HepG2 (cell line): ENCODE measurements at regions not wholly inside any gene's neighbourhood (a gene's known extent, or its start where the extent isn't known, plus 50 kb on each side); places are given as distances from the start of the nearest gene placed in this dataset.

ENCODE experiments used
- ATAC-seq: fragments of 200-7000 bp; cut with Tn5 transposase; 3 replicates; pipeline ENCODE4 v1.9.1; 2020; ENCODE audit warnings: mild to moderate bottlenecking, moderate library complexity
- BruUV-seq: library from RNA; stranded (reverse); fragments of 400-500 nt; replicated peaks from 2 replicates; lab custom pipeline; 2021; lab: Mats Ljungman, UMichigan
- CTCF ChIA-PET: fragments of 300-600 bp; formaldehyde crosslinking; extraction: SDS; loops from one replicate; lab custom pipeline; 2021; ENCODE audit warnings: low total read pairs, inconsistent platforms, low intra/inter-chr PET ratio; lab: Yijun Ruan, JAX
- POLR2A ChIA-PET: fragments of 350-600 bp; sonication (Branson Sonifier 250); formaldehyde crosslinking; loops from one replicate; lab custom pipeline; 2020; ENCODE audit warnings: antibody characterized with exemption, inconsistent platforms; lab: Yijun Ruan, JAX
- DNase-seq: peaks from one replicate; pipeline ENCODE4 v3.0.0-alpha.2; 2015; ENCODE audit warnings: low spot score
- FAIRE-seq: peaks from 3 replicates; lab custom pipeline; 2011; peaks lifted over from hg19 to GRCh38; lab: Jason Lieb, UNC
- H2AFZ ChIP-seq: one replicate; pipeline ENCODE4 v1.6.1; 2011; ENCODE audit warnings: low read length, inconsistent platforms
- H3K27ac ChIP-seq: fragments of 300-600 bp; 3 replicates; pipeline ENCODE4 v1.8.0; 2011; ENCODE audit warnings: mixed run types, mild to moderate bottlenecking, mixed read lengths, low read length, inconsistent platforms; ENCODE audit not compliant: insufficient read depth; ENCODE audit errors: extremely low read length
- H3K27me3 ChIP-seq, 2 experiments: fragments of 200-600 bp in 1 of 2; 2 replicates in 1 of 2; 3 replicates in 1 of 2; pipeline versions ENCODE4 v1.6.0 to v1.8.0; 2011; ENCODE audit warnings: low read length in 2 of 2, mild to moderate bottlenecking in 2 of 2, moderate library complexity in 2 of 2, inconsistent platforms in 1 of 2; ENCODE audit not compliant: insufficient read depth in 2 of 2, control insufficient read depth in 1 of 2
- H3K36me3 ChIP-seq, 2 experiments: fragments of 200-600 bp in 1 of 2; replicated peaks in 1 of 2; 2 replicates in 1 of 2; 3 replicates in 1 of 2; pipeline versions ENCODE4 v1.5.1 to v1.8.0; 2011; ENCODE audit warnings: low read length in 2 of 2, inconsistent platforms in 1 of 2; ENCODE audit not compliant: insufficient read depth in 2 of 2, control insufficient read depth in 1 of 2
- H3K4me1 ChIP-seq: 2 replicates; pipeline ENCODE4 v1.5.1; 2012; ENCODE audit warnings: low read length, inconsistent platforms; ENCODE audit not compliant: insufficient read depth
- H3K4me2 ChIP-seq: 2 replicates; pipeline ENCODE4 v1.6.0; 2011; ENCODE audit warnings: low read depth, low read length, inconsistent platforms
- H3K4me3 ChIP-seq, 3 experiments: fragments of 200-600 bp in 1 of 3; sonication (generic), shearing (Covaris generic) in 1 of 3; replicated peaks in 1 of 3; 2 replicates each; pipeline ENCODE4 v1.5.1; 2011 to 2016; ENCODE audit warnings: low read length in 3 of 3, inconsistent platforms in 2 of 3, low read depth in 2 of 3, mild to moderate bottlenecking in 2 of 3, control low read depth in 1 of 3, mixed read lengths in 1 of 3; ENCODE audit not compliant: insufficient read depth in 1 of 3
- H3K79me2 ChIP-seq: one replicate; pipeline ENCODE4 v1.6.1; 2011; ENCODE audit warnings: low read length, inconsistent platforms; ENCODE audit not compliant: insufficient read depth
- H3K9ac ChIP-seq: 2 replicates; pipeline ENCODE4 v1.6.0; 2011; ENCODE audit warnings: mild to moderate bottlenecking, low read depth, low read length, inconsistent platforms; ENCODE audit not compliant: insufficient read depth
- H3K9me3 ChIP-seq: 2 replicates; pipeline ENCODE4 v1.5.1; 2012; ENCODE audit warnings: mild to moderate bottlenecking, low read length
- H4K20me1 ChIP-seq: 2 replicates; pipeline ENCODE4 v1.6.0; 2011; ENCODE audit warnings: inconsistent platforms, mild to moderate bottlenecking, low read length, moderate library complexity; ENCODE audit not compliant: insufficient read depth
- ERF ChIP-seq: IDR thresholded peaks from 2 replicates; pipeline ENCODE4 v1.6.1; 2018; ENCODE audit warnings: missing biosample characterization, missing genetic modification reagents
- KLF6 ChIP-seq: IDR thresholded peaks from 2 replicates; pipeline ENCODE4 v1.8.0; 2016; ENCODE audit warnings: missing biosample characterization, missing genetic modification reagents
- NFRKB ChIP-seq: fragments of 450-650 bp; IDR thresholded peaks from 2 replicates; pipeline ENCODE4 v1.6.1; 2017
- PCBP1 ChIP-seq: fragments of 200-400 bp; formaldehyde crosslinking; IDR thresholded peaks from 2 replicates; pipeline ENCODE4 v1.6.1; 2017; ENCODE audit warnings: mild to moderate bottlenecking, low read depth, low read length, borderline replicate concordance
- PTBP1 ChIP-seq: fragments of 200-400 bp; formaldehyde crosslinking; IDR thresholded peaks from 2 replicates; pipeline ENCODE4 v1.6.1; 2018; ENCODE audit warnings: low read length, low read depth; ENCODE audit not compliant: poor library complexity, severe bottlenecking
- ZNF12 ChIP-seq: sonication (generic); formaldehyde crosslinking; IDR thresholded peaks from 2 replicates; pipeline ENCODE4 v1.5.0; 2020; ENCODE audit warnings: missing genetic modification reagents
- ZNF296 ChIP-seq: sonication (generic); formaldehyde crosslinking; conservative IDR thresholded peaks from 2 replicates; pipeline ENCODE4 v1.5.0; 2020; ENCODE audit warnings: mild to moderate bottlenecking, missing genetic modification reagents
- ZNF367 ChIP-seq: sonication (generic); formaldehyde crosslinking; IDR thresholded peaks from 2 replicates; pipeline ENCODE4 v1.4.0; 2020; ENCODE audit warnings: missing genetic modification reagents, borderline replicate concordance
- WGBS: methylation state at CpG from one replicate; pipeline ENCODE4 v1.1.6; 2017; ENCODE audit warnings: low lambda C conversion rate; 5-methylcytosine and 5-hydroxymethylcytosine counted together
- in situ Hi-C: cut with HindIII; loops from 2 replicates; pipeline ENCODE4 v1.10.0; 2017; ENCODE audit warnings: low pct_unique_long_range_greater_than_20kb; ENCODE audit not compliant: extremely low pct_ligation_motif_present
- intact Hi-C: fragments of 100-400 bp; cut with micrococcal nuclease; formaldehyde crosslinking; loops from one replicate; pipeline ENCODE4 v1.10.0; 2022; ENCODE audit not compliant: unreplicated experiment
- TF ChIP-seq, protein P1 (sequence below): sonication (generic); formaldehyde crosslinking; IDR thresholded peaks from 2 replicates; pipeline ENCODE4 v1.9.0; 2021; ENCODE audit warnings: missing genetic modification reagents, borderline replicate concordance
- TF ChIP-seq, protein P2 (sequence below): sonication (generic); formaldehyde crosslinking; IDR thresholded peaks from 2 replicates; pipeline ENCODE4 v1.4.0; 2020; ENCODE audit warnings: missing genetic modification reagents, borderline replicate concordance
- TF ChIP-seq, protein P3 (sequence below): IDR thresholded peaks from 2 replicates; pipeline ENCODE4 v1.6.1; 2012; ENCODE audit warnings: low read length, improper control_type of control experiment
- TF ChIP-seq, protein P4 (sequence below): sonication (generic); formaldehyde crosslinking; IDR thresholded peaks from 2 replicates; pipeline ENCODE4 v1.9.0; 2022; ENCODE audit warnings: missing genetic modification reagents, mild to moderate bottlenecking, borderline replicate concordance

DNA sequence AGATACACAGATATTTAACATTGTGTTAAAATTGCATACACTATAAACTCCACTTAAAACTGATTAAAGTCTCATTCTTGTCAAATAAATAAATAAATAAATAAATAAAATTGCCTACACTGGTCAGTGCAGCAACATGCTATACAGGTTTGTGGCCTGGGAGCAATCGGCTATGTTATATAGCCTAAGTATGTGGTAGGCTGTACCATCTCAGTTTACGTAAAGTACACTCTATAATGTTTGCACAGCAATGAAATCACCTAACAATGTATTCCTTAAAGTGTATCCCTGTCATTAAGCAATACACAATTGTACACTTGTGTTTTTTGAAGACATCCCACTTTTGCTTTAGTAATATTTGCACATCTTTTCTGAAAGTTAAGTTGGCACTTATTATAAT lies 337.7 kb upstream of the SETBP1 start:
- Histone ChIP-seq H3K4me1 (no peaks in the 10 kb centered on the region), H3K9ac (no peak overlapping the region), H2AFZ (no peak overlapping the region), H3K27ac (no peak overlapping the region), H3K4me2 (no peak overlapping the region), H3K79me2 (no peaks in the 10 kb centered on the region), H4K20me1 (no peaks in the 10 kb centered on the region), H3K27me3 (no peaks in the 10 kb centered on the region), H3K9me3 (peaks cover 84% of the 10 kb centered on the region), H3K4me3 (no peak overlapping the region), H3K36me3 (no peaks in the 10 kb centered on the region)
- CTCF ChIA-PET = no interaction called here
- no TSS peak for BruUV-seq
- POLR2A ChIA-PET = no interaction called here
- WGBS = 40% methylated on average over 2 of the region's 2 CpGs
- in situ Hi-C loops (no loop called here), intact Hi-C loops (no loop called here)
- DNase-seq = no peak
- ATAC-seq = no peak
- FAIRE-seq = no peak
- TF ChIP-seq ZNF12 (no peak), KLF6 (CRISPR knock-in tag) (no peak), ERF (CRISPR knock-in tag) (no peak), ZNF367 (CRISPR knock-in tag) (no peak), PCBP1 (no peak), ZNF296 (CRISPR knock-in tag) (no peak), PTBP1 (no peak), NFRKB (no peak)
- TF ChIP-seq, protein P1, sequence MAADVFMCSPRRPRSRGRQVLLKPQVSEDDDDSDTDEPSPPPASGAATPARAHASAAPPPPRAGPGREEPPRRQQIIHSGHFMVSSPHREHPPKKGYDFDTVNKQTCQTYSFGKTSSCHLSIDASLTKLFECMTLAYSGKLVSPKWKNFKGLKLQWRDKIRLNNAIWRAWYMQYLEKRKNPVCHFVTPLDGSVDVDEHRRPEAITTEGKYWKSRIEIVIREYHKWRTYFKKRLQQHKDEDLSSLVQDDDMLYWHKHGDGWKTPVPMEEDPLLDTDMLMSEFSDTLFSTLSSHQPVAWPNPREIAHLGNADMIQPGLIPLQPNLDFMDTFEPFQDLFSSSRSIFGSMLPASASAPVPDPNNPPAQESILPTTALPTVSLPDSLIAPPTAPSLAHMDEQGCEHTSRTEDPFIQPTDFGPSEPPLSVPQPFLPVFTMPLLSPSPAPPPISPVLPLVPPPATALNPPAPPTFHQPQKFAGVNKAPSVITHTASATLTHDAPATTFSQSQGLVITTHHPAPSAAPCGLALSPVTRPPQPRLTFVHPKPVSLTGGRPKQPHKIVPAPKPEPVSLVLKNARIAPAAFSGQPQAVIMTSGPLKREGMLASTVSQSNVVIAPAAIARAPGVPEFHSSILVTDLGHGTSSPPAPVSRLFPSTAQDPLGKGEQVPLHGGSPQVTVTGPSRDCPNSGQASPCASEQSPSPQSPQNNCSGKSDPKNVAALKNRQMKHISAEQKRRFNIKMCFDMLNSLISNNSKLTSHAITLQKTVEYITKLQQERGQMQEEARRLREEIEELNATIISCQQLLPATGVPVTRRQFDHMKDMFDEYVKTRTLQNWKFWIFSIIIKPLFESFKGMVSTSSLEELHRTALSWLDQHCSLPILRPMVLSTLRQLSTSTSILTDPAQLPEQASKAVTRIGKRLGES = no peak
- TF ChIP-seq, protein P2, sequence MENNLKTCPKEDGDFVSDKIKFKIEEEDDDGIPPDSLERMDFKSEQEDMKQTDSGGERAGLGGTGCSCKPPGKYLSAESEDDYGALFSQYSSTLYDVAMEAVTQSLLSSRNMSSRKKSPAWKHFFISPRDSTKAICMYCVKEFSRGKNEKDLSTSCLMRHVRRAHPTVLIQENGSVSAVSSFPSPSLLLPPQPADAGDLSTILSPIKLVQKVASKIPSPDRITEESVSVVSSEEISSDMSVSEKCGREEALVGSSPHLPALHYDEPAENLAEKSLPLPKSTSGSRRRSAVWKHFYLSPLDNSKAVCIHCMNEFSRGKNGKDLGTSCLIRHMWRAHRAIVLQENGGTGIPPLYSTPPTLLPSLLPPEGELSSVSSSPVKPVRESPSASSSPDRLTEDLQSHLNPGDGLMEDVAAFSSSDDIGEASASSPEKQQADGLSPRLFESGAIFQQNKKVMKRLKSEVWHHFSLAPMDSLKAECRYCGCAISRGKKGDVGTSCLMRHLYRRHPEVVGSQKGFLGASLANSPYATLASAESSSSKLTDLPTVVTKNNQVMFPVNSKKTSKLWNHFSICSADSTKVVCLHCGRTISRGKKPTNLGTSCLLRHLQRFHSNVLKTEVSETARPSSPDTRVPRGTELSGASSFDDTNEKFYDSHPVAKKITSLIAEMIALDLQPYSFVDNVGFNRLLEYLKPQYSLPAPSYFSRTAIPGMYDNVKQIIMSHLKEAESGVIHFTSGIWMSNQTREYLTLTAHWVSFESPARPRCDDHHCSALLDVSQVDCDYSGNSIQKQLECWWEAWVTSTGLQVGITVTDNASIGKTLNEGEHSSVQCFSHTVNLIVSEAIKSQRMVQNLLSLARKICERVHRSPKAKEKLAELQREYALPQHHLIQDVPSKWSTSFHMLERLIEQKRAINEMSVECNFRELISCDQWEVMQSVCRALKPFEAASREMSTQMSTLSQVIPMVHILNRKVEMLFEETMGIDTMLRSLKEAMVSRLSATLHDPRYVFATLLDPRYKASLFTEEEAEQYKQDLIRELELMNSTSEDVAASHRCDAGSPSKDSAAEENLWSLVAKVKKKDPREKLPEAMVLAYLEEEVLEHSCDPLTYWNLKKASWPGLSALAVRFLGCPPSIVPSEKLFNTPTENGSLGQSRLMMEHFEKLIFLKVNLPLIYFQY = no peak
- TF ChIP-seq, protein P3, sequence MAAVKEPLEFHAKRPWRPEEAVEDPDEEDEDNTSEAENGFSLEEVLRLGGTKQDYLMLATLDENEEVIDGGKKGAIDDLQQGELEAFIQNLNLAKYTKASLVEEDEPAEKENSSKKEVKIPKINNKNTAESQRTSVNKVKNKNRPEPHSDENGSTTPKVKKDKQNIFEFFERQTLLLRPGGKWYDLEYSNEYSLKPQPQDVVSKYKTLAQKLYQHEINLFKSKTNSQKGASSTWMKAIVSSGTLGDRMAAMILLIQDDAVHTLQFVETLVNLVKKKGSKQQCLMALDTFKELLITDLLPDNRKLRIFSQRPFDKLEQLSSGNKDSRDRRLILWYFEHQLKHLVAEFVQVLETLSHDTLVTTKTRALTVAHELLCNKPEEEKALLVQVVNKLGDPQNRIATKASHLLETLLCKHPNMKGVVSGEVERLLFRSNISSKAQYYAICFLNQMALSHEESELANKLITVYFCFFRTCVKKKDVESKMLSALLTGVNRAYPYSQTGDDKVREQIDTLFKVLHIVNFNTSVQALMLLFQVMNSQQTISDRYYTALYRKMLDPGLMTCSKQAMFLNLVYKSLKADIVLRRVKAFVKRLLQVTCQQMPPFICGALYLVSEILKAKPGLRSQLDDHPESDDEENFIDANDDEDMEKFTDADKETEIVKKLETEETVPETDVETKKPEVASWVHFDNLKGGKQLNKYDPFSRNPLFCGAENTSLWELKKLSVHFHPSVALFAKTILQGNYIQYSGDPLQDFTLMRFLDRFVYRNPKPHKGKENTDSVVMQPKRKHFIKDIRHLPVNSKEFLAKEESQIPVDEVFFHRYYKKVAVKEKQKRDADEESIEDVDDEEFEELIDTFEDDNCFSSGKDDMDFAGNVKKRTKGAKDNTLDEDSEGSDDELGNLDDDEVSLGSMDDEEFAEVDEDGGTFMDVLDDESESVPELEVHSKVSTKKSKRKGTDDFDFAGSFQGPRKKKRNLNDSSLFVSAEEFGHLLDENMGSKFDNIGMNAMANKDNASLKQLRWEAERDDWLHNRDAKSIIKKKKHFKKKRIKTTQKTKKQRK = no peak
- TF ChIP-seq, protein P4, sequence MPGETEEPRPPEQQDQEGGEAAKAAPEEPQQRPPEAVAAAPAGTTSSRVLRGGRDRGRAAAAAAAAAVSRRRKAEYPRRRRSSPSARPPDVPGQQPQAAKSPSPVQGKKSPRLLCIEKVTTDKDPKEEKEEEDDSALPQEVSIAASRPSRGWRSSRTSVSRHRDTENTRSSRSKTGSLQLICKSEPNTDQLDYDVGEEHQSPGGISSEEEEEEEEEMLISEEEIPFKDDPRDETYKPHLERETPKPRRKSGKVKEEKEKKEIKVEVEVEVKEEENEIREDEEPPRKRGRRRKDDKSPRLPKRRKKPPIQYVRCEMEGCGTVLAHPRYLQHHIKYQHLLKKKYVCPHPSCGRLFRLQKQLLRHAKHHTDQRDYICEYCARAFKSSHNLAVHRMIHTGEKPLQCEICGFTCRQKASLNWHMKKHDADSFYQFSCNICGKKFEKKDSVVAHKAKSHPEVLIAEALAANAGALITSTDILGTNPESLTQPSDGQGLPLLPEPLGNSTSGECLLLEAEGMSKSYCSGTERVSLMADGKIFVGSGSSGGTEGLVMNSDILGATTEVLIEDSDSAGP (CRISPR knock-in tag) = no peak
